ENCODE measurements at regions not wholly inside any gene's neighbourhood (a gene's known extent, or its start where the extent isn't known, plus 50 kb on each side); places are given as distances from the start of the nearest gene placed in this dataset.

- intact Hi-C loops (cut with DNase I), result no loop called here
- no peak for DNase-seq
Observed at GRCh38 chr13:39244561-39245230, 206.4 kb downstream of the NHLRC3 start.

GRCh38 chr13:39245688-39246087 is 207.4 kb downstream of the NHLRC3 start:
- intact Hi-C loops (cut with DNase I), result no loop called here
- DNase-seq, result no peak
- Histone ChIP-seq H3K9me3 (ENCODE audit: control insufficient read depth, low read length) (no peaks in the 10 kb centered on the region), H3K27ac (ENCODE audit: low read depth in 1 of 2, low read length in 2 of 2) (no peak overlapping the region), H3K27me3 (ENCODE audit: control insufficient read depth in 1 of 2, insufficient read depth in 2 of 2, low read length in 1 of 2) (no peaks in the 10 kb centered on the region), H3K4me1 (ENCODE audit: control insufficient read depth in 1 of 2, insufficient read depth in 2 of 2, low read length in 2 of 2) (no peaks in the 10 kb centered on the region), H3K36me3 (ENCODE audit: control insufficient read depth in 1 of 2, insufficient read depth in 2 of 2, low read length in 1 of 2) (no peaks in the 10 kb centered on the region), H3K4me3 (ENCODE audit: low read length in 2 of 2) (no peak overlapping the region)
- 59 to 67% methylated on average over 4 of the region's 4 CpGs for WGBS, 2 donors
- no peak for ATAC-seq (ENCODE audit: low FRiP score)

More at GRCh38 chr13:39244561-39245230, 206.4 kb downstream of the NHLRC3 start:
- 94 to 95% methylated on average over 7 of the region's 7 CpGs for WGBS, 2 donors
- H3K27ac ChIP-seq (ENCODE audit: low read depth in 1 of 2, low read length in 2 of 2), result no peak overlapping the region
- H3K36me3 ChIP-seq (ENCODE audit: control insufficient read depth in 1 of 2, insufficient read depth in 2 of 2, low read length in 1 of 2), result no peaks in the 10 kb centered on the region
- no peaks in the 10 kb centered on the region for H3K9me3 ChIP-seq (ENCODE audit: control insufficient read depth, low read length)
- no peak for ATAC-seq (ENCODE audit: low FRiP score)
- H3K4me3 ChIP-seq (ENCODE audit: low read length in 2 of 2), result no peak overlapping the region
- no peaks in the 10 kb centered on the region for H3K27me3 ChIP-seq (ENCODE audit: control insufficient read depth in 1 of 2, insufficient read depth in 2 of 2, low read length in 1 of 2)
- H3K4me1 ChIP-seq (ENCODE audit: control insufficient read depth in 1 of 2, insufficient read depth in 2 of 2, low read length in 2 of 2), result no peaks in the 10 kb centered on the region

GRCh38 chr13:39249982-39250381 is 211.7 kb downstream of the NHLRC3 start:
- intact Hi-C loops (cut with DNase I), result no loop called here
- Histone ChIP-seq H3K4me1 (ENCODE audit: control insufficient read depth in 1 of 2, insufficient read depth in 2 of 2, low read length in 2 of 2) (no peaks in the 10 kb centered on the region), H3K27me3 (ENCODE audit: control insufficient read depth in 1 of 2, insufficient read depth in 2 of 2, low read length in 1 of 2) (no peaks in the 10 kb centered on the region), H3K27ac (ENCODE audit: low read depth in 1 of 2, low read length in 2 of 2) (no peak overlapping the region), H3K4me3 (ENCODE audit: low read length in 2 of 2) (no peak overlapping the region), H3K9me3 (ENCODE audit: control insufficient read depth, low read length) (no peaks in the 10 kb centered on the region), H3K36me3 (ENCODE audit: control insufficient read depth in 1 of 2, insufficient read depth in 2 of 2, low read length in 1 of 2) (no peaks in the 10 kb centered on the region)
- DNase-seq, result no peak
- ATAC-seq (ENCODE audit: low FRiP score), result no peak
- WGBS, 2 donors, result 77 to 81% methylated on average over 9 of the region's 9 CpGs

- DNase-seq (no peak), ATAC-seq (ENCODE audit: low FRiP score) (no peak)
- Histone ChIP-seq H3K4me1 (ENCODE audit: control insufficient read depth in 1 of 2, insufficient read depth in 2 of 2, low read length in 2 of 2) (no peaks in the 10 kb centered on the region), H3K27ac (ENCODE audit: low read depth in 1 of 2, low read length in 2 of 2) (no peak overlapping the region), H3K27me3 (ENCODE audit: control insufficient read depth in 1 of 2, insufficient read depth in 2 of 2, low read length in 1 of 2) (no peaks in the 10 kb centered on the region), H3K4me3 (ENCODE audit: low read length in 2 of 2) (no peak overlapping the region), H3K9me3 (ENCODE audit: control insufficient read depth, low read length) (no peaks in the 10 kb centered on the region), H3K36me3 (ENCODE audit: control insufficient read depth in 1 of 2, insufficient read depth in 2 of 2, low read length in 1 of 2) (no peaks in the 10 kb centered on the region)
- WGBS, 2 donors, result 64 to 73% methylated on average over 3 of the region's 3 CpGs
- intact Hi-C loops (cut with DNase I), result no loop called here
Observed at GRCh38 chr13:39250440-39250839, 212.2 kb downstream of the NHLRC3 start.

GRCh38 chr13:39251340-39251739 is 213.1 kb downstream of the NHLRC3 start:
- no peak for ATAC-seq (ENCODE audit: low FRiP score)
- Histone ChIP-seq H3K36me3 (ENCODE audit: control insufficient read depth in 1 of 2, insufficient read depth in 2 of 2, low read length in 1 of 2) (no peaks in the 10 kb centered on the region), H3K4me3 (ENCODE audit: low read length in 2 of 2) (no peak overlapping the region), H3K9me3 (ENCODE audit: control insufficient read depth, low read length) (no peaks in the 10 kb centered on the region), H3K27ac (ENCODE audit: low read depth in 1 of 2, low read length in 2 of 2) (no peak overlapping the region), H3K4me1 (ENCODE audit: control insufficient read depth in 1 of 2, insufficient read depth in 2 of 2, low read length in 2 of 2) (no peaks in the 10 kb centered on the region), H3K27me3 (ENCODE audit: control insufficient read depth in 1 of 2, insufficient read depth in 2 of 2, low read length in 1 of 2) (no peaks in the 10 kb centered on the region)
- intact Hi-C loops (cut with DNase I), result no loop called here
- 98% methylated on average over 8 of the region's 8 CpGs for WGBS, 2 donors
- DNase-seq, result no peak

- ATAC-seq (ENCODE audit: low FRiP score), result no peak
Observed at GRCh38 chr13:39253774-39254173, 215.5 kb downstream of the NHLRC3 start.

GRCh38 chr13:39254601-39255000 is 216.3 kb downstream of the NHLRC3 start:
- ATAC-seq (ENCODE audit: low FRiP score), result no peak

More at GRCh38 chr13:39253774-39254173, 215.5 kb downstream of the NHLRC3 start:
- peaks cover 0 to 3% of the 10 kb centered on the region in 2 donors for H3K4me1 ChIP-seq (ENCODE audit: control insufficient read depth in 1 of 2, insufficient read depth in 2 of 2, low read length in 2 of 2)
- no peak overlapping the region for H3K27ac ChIP-seq (ENCODE audit: low read depth in 1 of 2, low read length in 2 of 2)
- H3K36me3 ChIP-seq (ENCODE audit: control insufficient read depth in 1 of 2, insufficient read depth in 2 of 2, low read length in 1 of 2), result no peaks in the 10 kb centered on the region
- DNase-seq, result no peak
- intact Hi-C loops (cut with DNase I), result no loop called here
- WGBS, 2 donors, result 24 to 27% methylated on average over 3 of the region's 3 CpGs
- no peaks in the 10 kb centered on the region for H3K27me3 ChIP-seq (ENCODE audit: control insufficient read depth in 1 of 2, insufficient read depth in 2 of 2, low read length in 1 of 2)
- H3K9me3 ChIP-seq (ENCODE audit: control insufficient read depth, low read length), result no peaks in the 10 kb centered on the region
- no peak overlapping the region for H3K4me3 ChIP-seq (ENCODE audit: low read length in 2 of 2)

GRCh38 chr13:39257642-39258041 is 219.4 kb downstream of the NHLRC3 start:
- Histone ChIP-seq H3K4me1 (ENCODE audit: control insufficient read depth in 1 of 2, insufficient read depth in 2 of 2, low read length in 2 of 2) (peaks cover 0 to 3% of the 10 kb centered on the region in 2 donors), H3K27me3 (ENCODE audit: control insufficient read depth in 1 of 2, insufficient read depth in 2 of 2, low read length in 1 of 2) (no peaks in the 10 kb centered on the region), H3K4me3 (ENCODE audit: low read length in 2 of 2) (no peak overlapping the region), H3K36me3 (ENCODE audit: control insufficient read depth in 1 of 2, insufficient read depth in 2 of 2, low read length in 1 of 2) (no peaks in the 10 kb centered on the region), H3K9me3 (ENCODE audit: control insufficient read depth, low read length) (no peaks in the 10 kb centered on the region), H3K27ac (ENCODE audit: low read depth in 1 of 2, low read length in 2 of 2) (no peak overlapping the region)
- 19 to 21% methylated on average over 3 of the region's 3 CpGs for WGBS, 2 donors
- DNase-seq (no peak), ATAC-seq (ENCODE audit: low FRiP score) (peak; percentile 62)
- intact Hi-C loops (cut with DNase I), result no loop called here

More at GRCh38 chr13:39254601-39255000, 216.3 kb downstream of the NHLRC3 start:
- no peaks in the 10 kb centered on the region for H3K27me3 ChIP-seq (ENCODE audit: control insufficient read depth in 1 of 2, insufficient read depth in 2 of 2, low read length in 1 of 2)
- no peaks in the 10 kb centered on the region for H3K9me3 ChIP-seq (ENCODE audit: control insufficient read depth, low read length)
- no peaks in the 10 kb centered on the region for H3K36me3 ChIP-seq (ENCODE audit: control insufficient read depth in 1 of 2, insufficient read depth in 2 of 2, low read length in 1 of 2)
- intact Hi-C loops (cut with DNase I), result no loop called here
- DNase-seq, result no peak
- H3K4me3 ChIP-seq (ENCODE audit: low read length in 2 of 2), result no peak overlapping the region
- 88 to 91% methylated on average over 5 of the region's 5 CpGs for WGBS, 2 donors
- no peak overlapping the region for H3K27ac ChIP-seq (ENCODE audit: low read depth in 1 of 2, low read length in 2 of 2)
- peaks cover 0 to 3% of the 10 kb centered on the region in 2 donors for H3K4me1 ChIP-seq (ENCODE audit: control insufficient read depth in 1 of 2, insufficient read depth in 2 of 2, low read length in 2 of 2)

GRCh38 chr13:39259371-39260140 is 221.3 kb downstream of the NHLRC3 start:
- peaks cover 0 to 3% of the 10 kb centered on the region in 2 donors for H3K4me1 ChIP-seq (ENCODE audit: control insufficient read depth in 1 of 2, insufficient read depth in 2 of 2, low read length in 2 of 2)
- no peaks in the 10 kb centered on the region for H3K27me3 ChIP-seq (ENCODE audit: control insufficient read depth in 1 of 2, insufficient read depth in 2 of 2, low read length in 1 of 2)
- no peaks in the 10 kb centered on the region for H3K36me3 ChIP-seq (ENCODE audit: control insufficient read depth in 1 of 2, insufficient read depth in 2 of 2, low read length in 1 of 2)
- H3K9me3 ChIP-seq (ENCODE audit: control insufficient read depth, low read length), result no peaks in the 10 kb centered on the region
- no peak for ATAC-seq (ENCODE audit: low FRiP score)
- no peak overlapping the region for H3K4me3 ChIP-seq (ENCODE audit: low read length in 2 of 2)
- 32 to 40% methylated on average over 2 of the region's 2 CpGs for WGBS, 2 donors
- no peak for DNase-seq
- H3K27ac ChIP-seq (ENCODE audit: low read depth in 1 of 2, low read length in 2 of 2), result no peak overlapping the region
- intact Hi-C loops (cut with DNase I), result loop anchor here (5.0 to 10.0 kb wide), 3 partner anchors 112 to 355 kb away; no protein-coding TSS in a partner anchor
